Calu3 (cell line): ENCODE measurements at regions not wholly inside any gene's neighbourhood (a gene's known extent, or its start where the extent isn't known, plus 50 kb on each side); places are given as distances from the start of the nearest gene placed in this dataset.

Source experiments
- BruUV-seq: library from RNA; stranded (reverse); fragments of 400-500 nt; replicated peaks from 2 replicates; lab custom pipeline; 2021; lab: Mats Ljungman, UMichigan
- CTCF ChIA-PET: fragments of 300-600 bp; sonication (Branson Sonifier 250); formaldehyde crosslinking; loops from one replicate; lab custom pipeline; 2022; ENCODE audit warnings: antibody characterized with exemption; lab: Charles Lee
- DNase-seq: peaks from one replicate; pipeline ENCODE4 v3.0.0; 2022
- H3K27ac Mint-ChIP-seq: one replicate; pipeline ENCODE4 v1.8.0; 2022; ENCODE audit warnings: mixed read lengths; ENCODE audit not compliant: unreplicated experiment
- H3K27me3 Mint-ChIP-seq: one replicate; pipeline ENCODE4 v1.8.0; 2022; ENCODE audit warnings: mixed read lengths; ENCODE audit not compliant: unreplicated experiment
- H3K36me3 Mint-ChIP-seq: one replicate; pipeline ENCODE4 v1.8.0; 2022; ENCODE audit warnings: mild to moderate bottlenecking, moderate library complexity, mixed read lengths; ENCODE audit not compliant: insufficient read depth, unreplicated experiment
- H3K4me1 Mint-ChIP-seq: one replicate; pipeline ENCODE4 v1.8.0; 2022; ENCODE audit warnings: mild to moderate bottlenecking, low read depth, mixed read lengths; ENCODE audit not compliant: unreplicated experiment
- H3K4me3 Mint-ChIP-seq: one replicate; pipeline ENCODE4 v1.8.0; 2022; ENCODE audit warnings: mild to moderate bottlenecking, low read depth, moderate library complexity, mixed read lengths; ENCODE audit not compliant: unreplicated experiment
- H3K9me3 Mint-ChIP-seq: one replicate; pipeline ENCODE4 v1.8.0; 2022; ENCODE audit warnings: low read depth, mixed read lengths; ENCODE audit not compliant: unreplicated experiment
- CTCF ChIP-seq: fragments of 200-600 bp; IDR thresholded peaks from one replicate; pipeline ENCODE4 v1.8.0; 2022; ENCODE audit warnings: antibody characterized with exemption; ENCODE audit not compliant: unreplicated experiment
- intact Hi-C: fragments of 100-400 bp; cut with micrococcal nuclease; formaldehyde crosslinking; loops from one replicate; pipeline ENCODE4 v1.10.0; 2022; ENCODE audit not compliant: unreplicated experiment

GRCh38 chr2:41966920-41967319 lies 80.9 kb upstream of the PKDCC start:
- Mint-ChIP-seq H3K4me1 (peaks cover 52% of the 10 kb centered on the region), H3K36me3 (no peaks in the 10 kb centered on the region), H3K27me3 (no peaks in the 10 kb centered on the region), H3K9me3 (no peaks in the 10 kb centered on the region), H3K4me3 (no peak overlapping the region), H3K27ac (no peak overlapping the region)
- no peak for TF ChIP-seq CTCF
- no peak for DNase-seq
- intact Hi-C loops: no loop called here
- CTCF ChIA-PET: no interaction called here
- BruUV-seq: no TSS peak

GRCh38 chr2:41967476-41968181 lies 80.2 kb upstream of the PKDCC start:
- Mint-ChIP-seq H3K4me3 (no peak overlapping the region), H3K36me3 (no peaks in the 10 kb centered on the region), H3K9me3 (no peaks in the 10 kb centered on the region), H3K4me1 (peaks cover 52% of the 10 kb centered on the region), H3K27ac (no peak overlapping the region), H3K27me3 (no peaks in the 10 kb centered on the region)
- intact Hi-C loops: no loop called here
- CTCF ChIA-PET: no interaction called here
- DNase-seq: no peak
- TF ChIP-seq CTCF: no peak
- BruUV-seq: no TSS peak

GRCh38 chr2:41968182-41968578 lies 79.6 kb upstream of the PKDCC start:
- CTCF ChIA-PET: no interaction called here
- H3K4me1 Mint-ChIP-seq: peaks cover 51% of the 10 kb centered on the region
- H3K9me3 Mint-ChIP-seq: no peaks in the 10 kb centered on the region

GRCh38 chr2:41970988-41971660 lies 76.7 kb upstream of the PKDCC start:
- CTCF ChIA-PET: interaction anchor here (0.7 kb wide), 1 partner anchor 38 kb away, joined by 5 read pairs; no protein-coding TSS in a partner anchor

More at GRCh38 chr2:41968182-41968578, 79.6 kb upstream of the PKDCC start:
- no peak for TF ChIP-seq CTCF
- no peak overlapping the region for H3K27ac Mint-ChIP-seq
- no peaks in the 10 kb centered on the region for H3K27me3 Mint-ChIP-seq
- no peaks in the 10 kb centered on the region for H3K36me3 Mint-ChIP-seq
- DNase-seq: no peak
- intact Hi-C loops: no loop called here
- BruUV-seq: no TSS peak
- no peak overlapping the region for H3K4me3 Mint-ChIP-seq

More at GRCh38 chr2:41970988-41971660, 76.7 kb upstream of the PKDCC start:
- DNase-seq: no peak
- TF ChIP-seq CTCF: no peak
- Mint-ChIP-seq H3K27ac (no peak overlapping the region), H3K4me1 (peaks cover 22% of the 10 kb centered on the region), H3K4me3 (no peak overlapping the region), H3K36me3 (no peaks in the 10 kb centered on the region), H3K9me3 (no peaks in the 10 kb centered on the region), H3K27me3 (no peaks in the 10 kb centered on the region)
- no TSS peak for BruUV-seq
- intact Hi-C loops: no loop called here
